ENCODE measurements at regions not wholly inside any gene's neighbourhood (a gene's known extent, or its start where the extent isn't known, plus 50 kb on each side); places are given as distances from the start of the nearest gene placed in this dataset.

DNA sequence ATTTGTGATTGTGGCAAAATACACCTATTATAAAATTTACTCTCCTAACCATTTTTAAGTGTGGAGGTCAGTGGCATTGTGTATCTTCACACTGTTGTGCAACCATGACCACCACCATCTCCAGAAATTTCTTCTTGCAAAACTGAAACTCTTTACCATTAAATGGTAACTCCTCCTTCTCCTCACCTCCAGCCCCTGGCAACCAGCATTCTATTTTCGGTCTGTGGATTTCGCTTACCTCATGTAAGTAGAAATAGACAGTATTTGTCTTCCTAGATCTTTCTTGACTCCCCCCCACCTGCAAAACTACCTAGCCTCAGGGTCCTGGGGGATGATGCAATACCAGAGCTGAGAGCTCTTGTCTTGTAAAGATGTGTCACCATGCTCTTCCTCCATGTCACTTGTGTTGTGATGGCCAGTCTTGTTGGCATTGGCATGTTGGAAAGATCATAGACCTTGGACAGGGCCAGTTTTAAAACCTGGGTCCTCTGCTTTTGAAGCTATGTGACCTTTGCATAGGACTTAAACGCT is 71.1 kb upstream of the EMX2 start:
- TF ChIP-seq, protein P1, sequence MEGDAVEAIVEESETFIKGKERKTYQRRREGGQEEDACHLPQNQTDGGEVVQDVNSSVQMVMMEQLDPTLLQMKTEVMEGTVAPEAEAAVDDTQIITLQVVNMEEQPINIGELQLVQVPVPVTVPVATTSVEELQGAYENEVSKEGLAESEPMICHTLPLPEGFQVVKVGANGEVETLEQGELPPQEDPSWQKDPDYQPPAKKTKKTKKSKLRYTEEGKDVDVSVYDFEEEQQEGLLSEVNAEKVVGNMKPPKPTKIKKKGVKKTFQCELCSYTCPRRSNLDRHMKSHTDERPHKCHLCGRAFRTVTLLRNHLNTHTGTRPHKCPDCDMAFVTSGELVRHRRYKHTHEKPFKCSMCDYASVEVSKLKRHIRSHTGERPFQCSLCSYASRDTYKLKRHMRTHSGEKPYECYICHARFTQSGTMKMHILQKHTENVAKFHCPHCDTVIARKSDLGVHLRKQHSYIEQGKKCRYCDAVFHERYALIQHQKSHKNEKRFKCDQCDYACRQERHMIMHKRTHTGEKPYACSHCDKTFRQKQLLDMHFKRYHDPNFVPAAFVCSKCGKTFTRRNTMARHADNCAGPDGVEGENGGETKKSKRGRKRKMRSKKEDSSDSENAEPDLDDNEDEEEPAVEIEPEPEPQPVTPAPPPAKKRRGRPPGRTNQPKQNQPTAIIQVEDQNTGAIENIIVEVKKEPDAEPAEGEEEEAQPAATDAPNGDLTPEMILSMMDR (IDR thresholded peaks at IDR 0.05): no peak
- TF ChIP-seq POLR2AphosphoS5 (IDR thresholded peaks at IDR 0.05; ENCODE audit: low read depth, low read length) (no peak), SIN3A (IDR thresholded peaks at IDR 0.05; ENCODE audit: borderline replicate concordance, insufficient read depth, low read depth, low read length) (no peak), REST (IDR thresholded peaks at IDR 0.05; ENCODE audit: insufficient read depth in 1 of 2, low read depth in 2 of 2, low read length in 1 of 2) (no peak)
